H9 (cell line): ENCODE measurements at regions not wholly inside any gene's neighbourhood (a gene's known extent, or its start where the extent isn't known, plus 50 kb on each side); places are given as distances from the start of the nearest gene placed in this dataset.

Experiments used
- DNase-seq: peaks from one replicate; pipeline ENCODE4 v3.0.0-alpha.2; 2017
- H2AFZ ChIP-seq: one replicate; pipeline ENCODE4 v1.6.1; 2013; ENCODE audit warnings: mild to moderate bottlenecking, low read length, control low read depth, moderate library complexity
- H2AK5ac ChIP-seq: 2 replicates; pipeline ENCODE4 v1.6.1; 2013; ENCODE audit warnings: low read length, control low read depth, mixed read lengths; ENCODE audit not compliant: insufficient read length
- H2BK120ac ChIP-seq: one replicate; pipeline ENCODE4 v1.6.1; 2013; ENCODE audit warnings: low read depth, mild to moderate bottlenecking, low read length, control low read depth, inconsistent platforms; ENCODE audit not compliant: poor library complexity, severe bottlenecking
- H2BK12ac ChIP-seq: 2 replicates; pipeline ENCODE4 v1.6.1; 2013; ENCODE audit warnings: low read length, control low read depth, mixed read lengths, low read depth; ENCODE audit not compliant: insufficient read length
- H2BK15ac ChIP-seq: 2 replicates; pipeline ENCODE4 v1.6.1; 2013; ENCODE audit warnings: low read depth, low read length, control low read depth
- H2BK20ac ChIP-seq: one replicate; pipeline ENCODE4 v1.6.1; 2013; ENCODE audit warnings: low read depth, mild to moderate bottlenecking, low read length, control low read depth, inconsistent platforms; ENCODE audit not compliant: poor library complexity, severe bottlenecking
- H2BK5ac ChIP-seq: 2 replicates; pipeline ENCODE4 v1.6.1; 2013; ENCODE audit warnings: low read length, control low read depth, mixed read lengths; ENCODE audit not compliant: insufficient read length
- H3K14ac ChIP-seq: 2 replicates; pipeline ENCODE4 v1.6.1; 2013; ENCODE audit warnings: low read length, control low read depth; ENCODE audit not compliant: insufficient read depth
- H3K18ac ChIP-seq: 2 replicates; pipeline ENCODE4 v1.6.1; 2013; ENCODE audit warnings: low read depth, mild to moderate bottlenecking, mixed read lengths, low read length, control low read depth; ENCODE audit not compliant: insufficient read length
- H3K23ac ChIP-seq: 2 replicates; pipeline ENCODE4 v1.6.1; 2013; ENCODE audit warnings: low read length, control low read depth, mixed read lengths, low read depth; ENCODE audit not compliant: insufficient read length
- H3K23me2 ChIP-seq: 2 replicates; pipeline ENCODE4 v1.6.1; 2013; ENCODE audit warnings: low read depth, mild to moderate bottlenecking, mixed read lengths, low read length, control low read depth; ENCODE audit not compliant: insufficient read length, poor library complexity, severe bottlenecking
- H3K27ac ChIP-seq: 2 replicates; pipeline ENCODE4 v1.5.1; 2013; ENCODE audit warnings: low read length, control low read depth, mixed read lengths, low read depth; ENCODE audit not compliant: insufficient read length
- H3K27me3 ChIP-seq: 2 replicates; pipeline ENCODE4 v1.6.1; 2013; ENCODE audit warnings: low read length, control low read depth, inconsistent platforms; ENCODE audit not compliant: insufficient read depth
- H3K4ac ChIP-seq: 2 replicates; pipeline ENCODE4 v1.6.1; 2013; ENCODE audit warnings: low read depth, mild to moderate bottlenecking, control low read depth, inconsistent platforms, low read length, moderate library complexity
- H3K4me1 ChIP-seq: 2 replicates; pipeline ENCODE4 v1.6.1; 2013; ENCODE audit warnings: low read length, control low read depth, inconsistent platforms; ENCODE audit not compliant: insufficient read depth
- H3K4me2 ChIP-seq: 2 replicates; pipeline ENCODE4 v1.6.1; 2013; ENCODE audit warnings: low read length, control low read depth, mixed read lengths; ENCODE audit not compliant: insufficient read length, insufficient read depth
- H3K56ac ChIP-seq: 2 replicates; pipeline ENCODE4 v1.6.1; 2013; ENCODE audit warnings: low read depth, mild to moderate bottlenecking, mixed read lengths, low read length, control low read depth; ENCODE audit not compliant: insufficient read length
- H3K79me1 ChIP-seq: 2 replicates; pipeline ENCODE4 v1.6.1; 2013; ENCODE audit warnings: low read depth, mild to moderate bottlenecking, moderate library complexity, low read length, control low read depth, inconsistent platforms; ENCODE audit not compliant: insufficient read depth, poor library complexity, severe bottlenecking
- H3K79me2 ChIP-seq: 2 replicates; pipeline ENCODE4 v1.6.1; 2013; ENCODE audit warnings: low read length, control low read depth, inconsistent platforms; ENCODE audit not compliant: insufficient read depth
- H3K9ac ChIP-seq: 2 replicates; pipeline ENCODE4 v1.6.1; 2013; ENCODE audit warnings: low read length, control low read depth, mixed read lengths; ENCODE audit not compliant: insufficient read length; ENCODE audit errors: extremely low read depth
- H3K9me3 ChIP-seq: one replicate; pipeline ENCODE4 v1.6.1; 2013; ENCODE audit warnings: low read depth, low read length, inconsistent platforms; ENCODE audit not compliant: control insufficient read depth
- H3T11ph ChIP-seq: one replicate; pipeline ENCODE4 v1.6.1; 2013; ENCODE audit warnings: mild to moderate bottlenecking, low read length, control low read depth, inconsistent platforms
- H4K20me1 ChIP-seq: one replicate; pipeline ENCODE4 v1.6.1; 2013; ENCODE audit not compliant: control insufficient read depth, insufficient read length, insufficient read depth
- H4K5ac ChIP-seq: 2 replicates; pipeline ENCODE4 v1.6.1; 2013; ENCODE audit warnings: low read depth, mild to moderate bottlenecking, mixed read lengths, low read length, control low read depth; ENCODE audit not compliant: insufficient read length
- H4K8ac ChIP-seq: replicated peaks from 2 replicates; pipeline ENCODE4 v1.6.1; 2013; ENCODE audit warnings: low read length, control low read depth, mixed read lengths, low read depth; ENCODE audit not compliant: insufficient read length
- H4K91ac ChIP-seq: 2 replicates; pipeline ENCODE4 v1.6.1; 2013; ENCODE audit warnings: low read depth, mild to moderate bottlenecking, moderate library complexity, mixed read lengths, low read length, control low read depth; ENCODE audit not compliant: insufficient read length
- H3K27ac Mint-ChIP-seq, 3 experiments: 2 replicates in 2 of 3; 3 replicates in 1 of 3; pipeline ENCODE4 v1.8.0; 2020 to 2021; ENCODE audit warnings: mixed read lengths in 3 of 3, mild to moderate bottlenecking in 1 of 3, moderate library complexity in 1 of 3
- H3K27me3 Mint-ChIP-seq: 2 replicates; pipeline ENCODE4 v1.8.0; 2021; ENCODE audit warnings: low read depth, mild to moderate bottlenecking, moderate library complexity, mixed read lengths
- H3K36me3 Mint-ChIP-seq, 3 experiments: 2 replicates in 2 of 3; 3 replicates in 1 of 3; pipeline ENCODE4 v1.8.0; 2020 to 2021; ENCODE audit warnings: low read depth in 3 of 3, mixed read lengths in 3 of 3; ENCODE audit not compliant: insufficient read depth in 1 of 3
- H3K4me1 Mint-ChIP-seq, 2 experiments: 2 replicates each; pipeline ENCODE4 v1.8.0; 2020; ENCODE audit warnings: mixed read lengths in 2 of 2
- H3K4me3 Mint-ChIP-seq, 2 experiments: 2 replicates in 1 of 2; 3 replicates in 1 of 2; pipeline ENCODE4 v1.8.0; 2020 to 2021; ENCODE audit warnings: mild to moderate bottlenecking in 2 of 2, mixed read lengths in 2 of 2, moderate library complexity in 1 of 2
- H3K9me3 Mint-ChIP-seq, 2 experiments: 2 replicates in 1 of 2; 3 replicates in 1 of 2; pipeline ENCODE4 v1.8.0; 2020; ENCODE audit warnings: mild to moderate bottlenecking in 2 of 2, mixed read lengths in 2 of 2, moderate library complexity in 1 of 2
- WGBS: extraction: QIAGEN DNeasy Blood & Tissue Kit; methylation state at CpG from one replicate; pipeline ENCODE4 v1.1.7; 2013; ENCODE audit warnings: missing lambda C conversion rate, low lambda C conversion rate, mixed read lengths; ENCODE audit not compliant: insufficient read length; ENCODE audit errors: extremely low coverage; 5-methylcytosine and 5-hydroxymethylcytosine counted together
- TF ChIP-seq, protein P1 (sequence below): fragments of 200-600 bp; sonication (generic); conservative IDR thresholded peaks from 3 replicates; pipeline ENCODE4 v1.8.0; 2021; ENCODE audit warnings: antibody characterized with exemption, mild to moderate bottlenecking

DNA sequence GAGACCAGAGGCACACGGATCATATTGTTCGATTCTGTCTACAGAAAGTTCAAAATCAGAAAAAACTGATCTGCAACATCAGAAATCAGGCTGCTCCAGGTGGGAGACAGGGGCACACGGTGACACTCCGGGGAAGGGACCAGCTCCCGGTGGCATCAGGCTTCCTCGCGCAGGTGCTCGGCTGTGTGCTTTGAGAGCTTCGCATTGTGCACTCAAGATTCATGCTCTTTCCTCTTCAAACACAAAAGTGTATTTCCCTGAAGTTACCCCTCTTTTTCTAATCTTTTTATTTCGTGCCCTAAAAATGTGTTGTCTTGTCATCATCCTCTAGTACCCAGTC, 108.1 kb downstream of the DLL1 start:
- no peak overlapping the region for H4K5ac ChIP-seq

More for the DNA sequence above, 108.1 kb downstream of the DLL1 start:
- WGBS, result no CpG with 5 or more reads among the region's 10 CpGs
- no peak overlapping the region for H2BK12ac ChIP-seq
- H2BK20ac ChIP-seq, result no peak overlapping the region
- H2AK5ac ChIP-seq, result no peak overlapping the region
- no peak overlapping the region for H3K4me2 ChIP-seq
- no peaks in the 10 kb centered on the region for H3K9me3 ChIP-seq
- no peak overlapping the region for H2BK15ac ChIP-seq
- H3K56ac ChIP-seq, result no peak overlapping the region
- no peak overlapping the region for H2AFZ ChIP-seq
- no peaks in the 10 kb centered on the region for H3K79me1 ChIP-seq
- no peak overlapping the region for H3K18ac ChIP-seq
- no peak overlapping the region for H2BK5ac ChIP-seq
- DNase-seq, result no peak
- no peak overlapping the region for H3K14ac ChIP-seq
- H3K4me1 Mint-ChIP-seq, result no peaks in the 10 kb centered on the region
- H3K27me3 ChIP-seq, result no peaks in the 10 kb centered on the region
- TF ChIP-seq, protein P1, sequence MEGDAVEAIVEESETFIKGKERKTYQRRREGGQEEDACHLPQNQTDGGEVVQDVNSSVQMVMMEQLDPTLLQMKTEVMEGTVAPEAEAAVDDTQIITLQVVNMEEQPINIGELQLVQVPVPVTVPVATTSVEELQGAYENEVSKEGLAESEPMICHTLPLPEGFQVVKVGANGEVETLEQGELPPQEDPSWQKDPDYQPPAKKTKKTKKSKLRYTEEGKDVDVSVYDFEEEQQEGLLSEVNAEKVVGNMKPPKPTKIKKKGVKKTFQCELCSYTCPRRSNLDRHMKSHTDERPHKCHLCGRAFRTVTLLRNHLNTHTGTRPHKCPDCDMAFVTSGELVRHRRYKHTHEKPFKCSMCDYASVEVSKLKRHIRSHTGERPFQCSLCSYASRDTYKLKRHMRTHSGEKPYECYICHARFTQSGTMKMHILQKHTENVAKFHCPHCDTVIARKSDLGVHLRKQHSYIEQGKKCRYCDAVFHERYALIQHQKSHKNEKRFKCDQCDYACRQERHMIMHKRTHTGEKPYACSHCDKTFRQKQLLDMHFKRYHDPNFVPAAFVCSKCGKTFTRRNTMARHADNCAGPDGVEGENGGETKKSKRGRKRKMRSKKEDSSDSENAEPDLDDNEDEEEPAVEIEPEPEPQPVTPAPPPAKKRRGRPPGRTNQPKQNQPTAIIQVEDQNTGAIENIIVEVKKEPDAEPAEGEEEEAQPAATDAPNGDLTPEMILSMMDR, result no peak
- H3T11ph ChIP-seq, result no peak overlapping the region
- H3K27ac Mint-ChIP-seq, result no peak overlapping the region
- H2BK120ac ChIP-seq, result no peak overlapping the region
- H4K91ac ChIP-seq, result no peak overlapping the region
- H3K4me3 Mint-ChIP-seq, result no peak overlapping the region
- no peaks in the 10 kb centered on the region for H3K79me2 ChIP-seq
- H4K20me1 ChIP-seq, result no peaks in the 10 kb centered on the region
- H3K4ac ChIP-seq, result no peak overlapping the region
- H3K23me2 ChIP-seq, result no peaks in the 10 kb centered on the region
- peaks cover 5 to 8% of the 10 kb centered on the region in 2 experiments; a peak in 4 of 5 replicates for H3K9me3 Mint-ChIP-seq
- H3K27me3 Mint-ChIP-seq, result peaks cover 17% of the 10 kb centered on the region
- no peak overlapping the region for H3K9ac ChIP-seq
- peaks cover 0 to 5% (median 3%) of the 10 kb centered on the region in 3 experiments; a peak in 5 of 7 replicates for H3K36me3 Mint-ChIP-seq
- no peaks in the 10 kb centered on the region for H3K4me1 ChIP-seq
- no peak overlapping the region for H4K8ac ChIP-seq
- H3K27ac ChIP-seq, result no peak overlapping the region
- no peak overlapping the region for H3K23ac ChIP-seq
